Activated CD4-positive, alpha-beta T cell treated with anti-CD3 and anti-CD28 coated beads for 4 hours (primary cell): ENCODE measurements at regions not wholly inside any gene's neighbourhood (a gene's known extent, or its start where the extent isn't known, plus 50 kb on each side); places are given as distances from the start of the nearest gene placed in this dataset.

Experiments
- DNase-seq, 2 donors: peaks; one replicate each; pipeline ENCODE4 v3.0.0-alpha.2; 2020

- no peak for DNase-seq
These were observed 176.8 kb downstream of the ABHD5 start for GRCh38 chr3:43867436-43868072.

DNA sequence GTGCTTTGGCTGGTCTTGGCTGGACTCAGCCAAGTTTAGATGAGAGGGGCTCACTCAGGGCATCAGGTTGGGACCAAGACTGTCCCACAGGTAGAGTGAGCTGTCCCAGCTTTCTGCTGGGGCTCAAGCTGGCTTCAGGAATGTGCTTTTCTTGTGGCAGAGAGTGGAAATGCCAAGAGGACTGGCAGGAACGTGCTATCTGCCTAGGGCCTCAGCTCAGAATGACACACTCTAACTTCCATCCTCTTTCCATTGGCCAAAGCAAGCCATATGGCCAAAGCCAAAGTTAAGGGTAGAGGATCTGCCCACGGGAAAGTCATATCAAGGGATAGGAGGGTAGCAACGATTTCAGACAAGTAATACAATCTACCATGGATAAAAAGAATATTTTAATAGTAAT is 178.8 kb downstream of the ABHD5 start:
- DNase-seq: no peak

- DNase-seq: no peak
These were observed 179.4 kb downstream of the ABHD5 start for GRCh38 chr3:43870120-43870519.

GRCh38 chr3:43870844-43871626 is 180.3 kb downstream of the ABHD5 start:
- DNase-seq: no peak

DNA sequence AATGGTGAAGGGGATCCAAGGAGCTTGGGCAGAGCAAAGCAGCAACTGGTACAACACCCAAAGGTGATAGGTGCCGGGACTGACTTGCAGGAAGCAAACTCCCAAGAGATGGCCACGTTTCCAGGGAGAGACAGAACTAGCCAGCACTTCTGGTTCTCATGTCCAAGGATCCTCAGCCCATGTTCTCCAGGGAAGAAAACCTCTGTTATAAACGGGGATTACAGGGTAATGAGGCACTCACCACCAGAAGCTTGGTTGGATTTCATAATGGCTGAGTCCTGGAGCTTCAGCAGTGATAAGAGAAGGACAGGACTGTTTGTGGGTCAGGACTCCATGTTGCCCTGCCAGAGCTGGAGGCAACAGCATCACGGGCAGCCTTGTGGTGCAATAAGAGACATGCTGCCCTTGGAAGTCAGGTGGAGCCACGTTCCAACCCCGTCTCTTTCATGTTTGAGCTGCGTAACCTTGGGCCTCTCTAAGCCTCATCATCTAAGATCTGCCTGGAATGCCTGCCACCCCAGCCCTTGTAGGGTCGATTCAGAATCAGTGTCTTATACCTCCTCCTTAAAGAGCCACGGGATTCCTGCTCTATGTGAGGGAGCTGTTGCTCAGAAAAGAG is 181.0 kb downstream of the ABHD5 start:
- DNase-seq: no peak

GRCh38 chr3:43872301-43872700 is 181.6 kb downstream of the ABHD5 start:
- DNase-seq: no peak

- no peak for DNase-seq
These were observed 182.2 kb downstream of the ABHD5 start for GRCh38 chr3:43872901-43873300.

- no peak for DNase-seq
These were observed 183.0 kb downstream of the ABHD5 start for GRCh38 chr3:43873723-43874122.

- DNase-seq: no peak
These were observed 183.6 kb downstream of the ABHD5 start for GRCh38 chr3:43874290-43874689.

DNA sequence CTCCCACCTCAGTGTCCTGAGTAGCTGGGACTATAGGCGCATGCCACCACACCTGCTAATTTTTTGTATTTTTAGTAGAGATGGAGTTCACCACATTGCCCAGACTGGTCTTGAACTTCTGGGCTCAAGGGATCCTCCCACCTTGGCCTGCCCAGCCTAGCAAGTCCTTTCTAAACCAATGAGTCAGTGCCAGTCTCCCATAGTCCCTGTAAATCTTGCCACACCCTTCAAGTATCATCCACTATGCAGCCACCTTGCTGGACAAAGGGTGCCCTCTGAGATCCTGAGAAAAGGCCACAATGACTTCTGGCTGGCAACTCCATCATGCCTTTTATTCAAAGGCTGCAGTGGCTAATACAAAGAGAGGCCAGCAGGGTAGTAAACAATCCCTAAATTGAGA is 184.0 kb downstream of the ABHD5 start:
- DNase-seq: no peak

GRCh38 chr3:43876648-43877047 is 185.9 kb downstream of the ABHD5 start:
- DNase-seq: no peak

DNA sequence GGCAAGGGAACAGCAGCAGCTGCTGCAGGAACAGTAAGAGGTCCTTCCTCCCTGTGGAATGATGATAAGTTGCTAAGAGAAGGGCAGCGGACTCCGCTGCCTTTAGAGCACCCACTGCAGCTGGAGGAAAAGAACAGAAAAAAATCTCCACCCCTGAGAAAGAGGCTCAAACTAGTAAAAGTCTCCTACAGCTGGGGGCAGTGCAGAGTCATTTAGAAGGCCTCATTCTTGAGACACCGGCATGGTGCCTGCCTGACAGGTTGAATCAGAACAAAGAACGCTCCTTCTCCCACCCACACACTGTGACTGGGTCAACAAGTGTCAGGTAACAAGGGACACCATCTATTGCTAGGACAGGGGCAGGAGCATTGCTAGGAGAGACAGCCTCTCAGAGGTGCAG is 188.4 kb downstream of the ABHD5 start:
- no peak for DNase-seq

DNA sequence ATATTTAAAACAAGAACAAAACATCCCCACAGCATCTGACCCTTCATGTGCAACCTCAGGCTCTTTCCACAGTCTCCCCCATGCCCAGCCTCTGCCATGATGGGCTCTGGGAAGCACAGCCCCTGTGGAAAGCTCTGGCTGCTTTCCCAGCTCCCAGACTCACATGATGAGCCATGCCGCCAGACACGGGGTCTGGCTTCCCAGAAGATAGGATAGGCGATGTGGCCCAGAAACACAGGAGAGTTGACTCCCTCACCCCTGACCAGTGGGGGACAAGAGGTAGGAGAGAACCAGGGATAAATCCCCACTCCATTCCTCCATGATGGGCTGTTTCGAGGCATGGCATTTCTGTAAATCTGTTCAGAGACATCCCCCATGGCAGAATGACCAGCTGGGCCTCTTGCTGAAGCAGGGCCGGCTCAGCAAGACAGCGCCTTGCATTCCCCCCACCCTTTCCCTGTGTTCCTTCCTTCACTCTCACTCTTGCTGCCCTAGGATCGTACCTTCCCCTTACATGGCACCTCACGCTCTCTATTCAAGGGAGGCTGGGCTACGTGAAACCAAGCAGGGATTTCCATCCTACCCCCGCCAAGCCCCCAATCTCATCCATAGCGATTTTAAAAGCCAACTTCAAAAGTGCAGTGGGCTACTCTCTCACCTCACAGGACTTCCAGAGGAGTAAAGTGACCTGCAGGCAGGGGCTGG is 192.4 kb downstream of the ABHD5 start:
- DNase-seq: no peak

DNA sequence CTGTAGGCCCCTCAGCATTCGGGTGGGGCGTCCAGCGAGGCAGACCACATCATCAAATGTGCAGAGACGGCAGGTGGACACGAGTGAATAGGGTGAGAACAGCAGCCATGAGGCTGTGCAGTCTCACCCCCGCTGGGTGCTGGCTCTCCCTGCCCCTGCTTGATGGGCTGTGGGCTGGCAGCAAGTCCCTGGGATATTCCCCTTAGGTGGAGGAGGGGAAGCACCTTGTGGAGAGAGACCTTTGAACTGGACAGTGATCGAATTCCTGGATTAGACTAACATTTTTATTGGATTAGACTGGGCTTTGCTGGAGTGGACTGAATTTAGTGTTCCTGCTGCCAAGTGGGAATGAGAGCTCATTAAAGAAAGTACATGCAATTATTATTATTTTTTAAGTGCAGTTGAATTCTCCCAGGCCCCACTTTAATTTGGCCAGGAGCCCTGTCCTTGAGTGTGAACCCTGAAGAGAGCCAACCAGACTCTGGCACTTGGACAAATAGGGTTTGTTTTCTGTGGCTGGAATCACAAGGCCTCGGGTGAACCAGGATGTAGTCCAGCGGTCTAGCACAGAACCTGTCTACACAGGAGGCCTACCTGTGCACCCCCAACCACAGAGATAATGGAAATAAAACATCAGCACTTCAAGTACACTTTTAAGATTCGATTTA is 193.1 kb downstream of the ABHD5 start:
- DNase-seq: no peak

DNA sequence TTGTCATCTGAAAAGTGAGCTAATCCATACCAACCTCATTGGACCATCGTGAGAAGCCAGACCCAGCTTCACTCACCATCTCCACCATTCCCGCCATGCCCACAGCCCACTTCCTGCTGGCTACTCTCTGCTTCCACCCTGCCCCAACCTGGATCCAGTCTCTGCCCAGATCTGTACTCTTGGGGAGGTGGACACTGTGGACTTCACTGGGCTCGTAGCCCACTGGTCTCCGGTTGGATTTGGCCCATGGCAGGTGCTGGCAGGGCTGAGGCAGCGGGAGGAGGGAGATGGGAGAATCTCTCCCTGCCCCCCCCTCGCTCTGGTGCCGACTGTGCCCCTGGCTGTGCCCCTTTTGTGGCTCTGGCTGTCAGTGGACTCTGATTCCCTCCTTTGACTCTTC is 193.8 kb downstream of the ABHD5 start:
- no peak for DNase-seq

- DNase-seq: no peak
These were observed 195.3 kb downstream of the ABHD5 start for GRCh38 chr3:43885908-43886618.

GRCh38 chr3:43892061-43892460 is 201.3 kb downstream of the ABHD5 start:
- no peak for DNase-seq

DNA sequence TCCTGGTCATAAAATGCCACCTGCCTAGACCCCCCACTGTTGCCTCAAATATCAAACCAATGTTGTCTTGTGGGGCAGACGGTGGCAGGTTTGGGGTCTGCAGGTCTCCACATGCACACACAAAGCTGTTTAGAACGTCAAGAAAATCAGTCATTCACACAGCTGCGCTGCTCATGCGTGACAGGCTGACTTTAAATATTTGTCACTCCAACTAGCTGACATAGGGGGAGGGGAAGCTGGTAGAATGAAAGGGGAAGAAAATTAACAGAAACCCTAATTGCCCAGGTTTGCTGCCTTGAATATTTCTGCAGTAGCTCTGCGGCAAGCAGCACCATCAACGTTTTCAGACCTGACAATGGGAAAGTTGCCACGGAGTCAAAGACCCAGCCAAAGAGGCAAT is 201.8 kb downstream of the ABHD5 start:
- DNase-seq: no peak

GRCh38 chr3:43893727-43894126 is 203.0 kb downstream of the ABHD5 start:
- no peak for DNase-seq

- DNase-seq: no peak
These were observed 203.7 kb downstream of the ABHD5 start for GRCh38 chr3:43894176-43895049.

- DNase-seq: no peak
These were observed 204.8 kb downstream of the ABHD5 start for GRCh38 chr3:43895573-43895972.
